ENCODE measurements at regions not wholly inside any gene's neighbourhood (a gene's known extent, or its start where the extent isn't known, plus 50 kb on each side); places are given as distances from the start of the nearest gene placed in this dataset.

DNA sequence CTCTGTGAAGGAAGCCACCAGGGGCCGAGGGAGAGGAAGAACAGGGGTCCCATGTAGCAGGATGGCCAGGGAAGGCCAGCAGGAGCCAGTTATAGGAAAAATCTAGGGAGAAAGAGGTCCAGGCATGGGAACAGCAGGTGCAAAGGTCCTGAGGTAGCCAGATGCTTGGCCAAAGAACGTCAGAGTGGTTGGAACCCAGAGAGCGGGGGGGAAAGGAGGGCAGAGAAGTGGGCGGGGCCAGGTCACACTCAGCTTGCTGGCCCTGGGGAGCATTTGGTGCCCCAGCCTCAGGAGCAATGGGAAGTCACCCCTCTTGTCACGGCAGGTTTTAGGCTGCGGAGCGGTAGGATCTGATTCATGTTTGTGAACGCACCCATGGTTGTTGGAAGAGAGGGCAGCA, 180.5 kb downstream of the PHETA1 start:
- H3K23me2 ChIP-seq (ENCODE audit: low read depth, low read length), result no peaks in the 10 kb centered on the region
- no peak overlapping the region for H2BK20ac ChIP-seq (ENCODE audit: low read length)
- no peak overlapping the region for H2BK5ac ChIP-seq (ENCODE audit: low read depth, low read length)
- CTCF ChIA-PET (ENCODE audit: partially characterized antibody), result no interaction called here
- no peak overlapping the region for H4K5ac ChIP-seq (ENCODE audit: insufficient read length, low read depth, low read length)
- no peak overlapping the region for H3K4me2 ChIP-seq (ENCODE audit: insufficient read depth in 1 of 2, low read depth in 2 of 2, low read length in 2 of 2)
- DNase-seq (ENCODE audit: low read depth in 1 of 2, low spot score in 2 of 2) (no peak), FAIRE-seq (no peak)
- POLR2A ChIA-PET (ENCODE audit: partially characterized antibody), result no interaction called here
- no peak overlapping the region for H3K4ac ChIP-seq (replicated peaks; ENCODE audit: insufficient read length, low read depth, low read length)
- H2AK5ac ChIP-seq (ENCODE audit: low read depth, low read length), result peak overlapping the region; percentile 48; the same call in 1 of the 2 replicates
- no peaks in the 10 kb centered on the region for H3K9me3 ChIP-seq (ENCODE audit: insufficient read depth in 2 of 2, low read depth in 1 of 2, low read length in 1 of 2)
- TF ChIP-seq TBP (IDR thresholded peaks at IDR 0.05; ENCODE audit: low read depth, low read length) (no peak), KDM1A (IDR thresholded peaks at IDR 0.05; ENCODE audit: borderline replicate concordance, low read length) (peak; percentile 62; the same call in 1 of the 2 replicates)
- H3K4me1 ChIP-seq (replicated peaks in 1 of 4; ENCODE audit: control insufficient read depth in 3 of 4, insufficient read depth in 4 of 4, low read length in 3 of 4), result peaks cover 0 to 11% (median 5%) of the 10 kb centered on the region in 4 experiments; a peak in 5 of 7 replicates
- no peak overlapping the region for H3K14ac ChIP-seq (ENCODE audit: insufficient read length)
- H4K20me1 ChIP-seq (replicated peaks in 1 of 2; ENCODE audit: control insufficient read depth in 1 of 2, insufficient read depth in 2 of 2, low read length in 2 of 2), result peaks cover 6 to 10% of the 10 kb centered on the region in 2 experiments
- H3K79me2 ChIP-seq (ENCODE audit: control insufficient read depth in 1 of 2, insufficient read depth in 2 of 2, low read length in 2 of 2), result no peaks in the 10 kb centered on the region
- no peak overlapping the region for H2AFZ ChIP-seq (ENCODE audit: low read length)
- no peak overlapping the region for H3K23ac ChIP-seq (ENCODE audit: insufficient read length)
- H4K91ac ChIP-seq (replicated peaks; ENCODE audit: insufficient read length, low read length), result no peak overlapping the region
- no peaks in the 10 kb centered on the region for H3K27me3 ChIP-seq (replicated peaks in 1 of 4; ENCODE audit: control insufficient read depth in 3 of 4, extremely low read depth in 1 of 4, insufficient read depth in 3 of 4, low read length in 3 of 4)
- 86% methylated on average over 8 of the region's 8 CpGs; no CpG with 5 or more reads in 1 of the 2 experiments for WGBS, 2 experiments (ENCODE audit: extremely low coverage in 1 of 2, insufficient coverage in 1 of 2, insufficient read length in 1 of 2, insufficient replicate concordance in 2 of 2, low coverage in 1 of 2, low lambda C conversion rate in 2 of 2, missing lambda C conversion rate in 1 of 2)
- no peak overlapping the region for H2BK15ac ChIP-seq (ENCODE audit: low read length)
- H3K4me3 ChIP-seq (ENCODE audit: extremely low read depth in 1 of 4, insufficient read depth in 2 of 4, low read depth in 3 of 4, low read length in 4 of 4), result no peak overlapping the region
- H3K9ac ChIP-seq (replicated peaks in 1 of 4; ENCODE audit: extremely low read depth in 1 of 4, low read depth in 3 of 4, low read length in 3 of 4), result no peak overlapping the region
- H3K79me1 ChIP-seq (ENCODE audit: low read depth, low read length), result no peaks in the 10 kb centered on the region
- H2BK12ac ChIP-seq (ENCODE audit: low read depth, low read length), result no peak overlapping the region
- H3K27ac ChIP-seq (ENCODE audit: low read depth, low read length), result no peak overlapping the region
- no peaks in the 10 kb centered on the region for H3K36me3 ChIP-seq (ENCODE audit: control insufficient read depth in 2 of 4, insufficient read depth in 4 of 4, low read length in 3 of 4)
- no peak overlapping the region for H3K56ac ChIP-seq (replicated peaks; ENCODE audit: insufficient read length, low read depth, low read length)
- no peak overlapping the region for H3K18ac ChIP-seq (ENCODE audit: extremely low read depth, low read length)
- H2BK120ac ChIP-seq (replicated peaks; ENCODE audit: low read depth, low read length), result no peak overlapping the region
- no peak overlapping the region for H4K8ac ChIP-seq (ENCODE audit: extremely low read depth, insufficient read depth, low read length)
